ENCODE measurements at regions not wholly inside any gene's neighbourhood (a gene's known extent, or its start where the extent isn't known, plus 50 kb on each side); places are given as distances from the start of the nearest gene placed in this dataset.

DNA sequence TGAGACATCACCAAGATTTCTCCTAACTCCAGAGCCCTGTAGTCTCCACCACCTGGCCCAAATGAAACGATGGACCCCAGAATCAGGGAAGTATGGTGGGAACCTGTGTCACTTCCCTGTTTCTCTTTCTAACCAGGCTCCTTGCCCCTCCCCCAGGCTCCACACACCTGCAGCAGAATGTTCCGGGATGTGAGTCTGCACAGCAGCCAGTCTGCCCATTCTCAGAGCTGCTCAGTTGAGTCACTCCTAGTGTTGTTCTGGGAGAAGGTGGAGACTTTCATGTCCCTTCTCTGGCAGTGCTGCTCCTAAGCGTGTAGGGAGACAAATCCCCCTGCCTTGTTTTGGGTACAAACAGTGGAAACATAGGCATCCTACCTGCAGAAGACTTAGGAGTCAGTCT, 76.0 kb upstream of the XPA start:
- TF ChIP-seq CTCF (conservative IDR thresholded peaks at IDR 0.05; ENCODE audit: low read length) (no peak), EZH2phosphoT487 (IDR thresholded peaks at IDR 0.05; ENCODE audit: borderline replicate concordance) (no peak)
